HG02981 (cell line): ENCODE measurements at regions not wholly inside any gene's neighbourhood (a gene's known extent, or its start where the extent isn't known, plus 50 kb on each side); places are given as distances from the start of the nearest gene placed in this dataset.
"Not testable (repeated sequence)": the region's sequence is repeated elsewhere in the genome, so short reads cannot be mapped to it uniquely, and the experiment has no call there.

Experiments
- ATAC-seq: cut with Tn5 transposase; IDR thresholded peaks from one replicate; pipeline ENCODE4 v1.9.1; 2021; ENCODE audit warnings: mild to moderate bottlenecking, moderate library complexity; ENCODE audit not compliant: unreplicated experiment

DNA sequence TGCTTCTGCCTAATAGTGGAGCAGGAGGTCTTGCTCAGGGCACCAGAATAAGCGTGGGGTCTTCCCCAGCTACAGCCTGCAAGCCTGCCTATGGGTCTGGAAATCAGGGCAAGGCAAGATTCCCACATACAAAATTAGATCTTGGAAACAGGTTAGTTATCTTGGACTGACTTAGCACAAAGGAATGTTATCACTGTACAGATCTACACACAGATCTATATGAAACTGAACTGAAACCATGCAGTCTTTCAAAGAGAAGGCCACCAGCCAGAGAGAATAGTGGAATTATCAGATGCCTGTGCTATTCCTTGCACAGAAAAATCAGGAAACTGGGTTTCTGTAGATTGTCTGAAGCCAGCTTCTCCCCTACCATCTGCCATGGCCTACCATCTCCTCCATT, 585.7 kb downstream of the ACTL7B start:
- ATAC-seq = no peak

DNA sequence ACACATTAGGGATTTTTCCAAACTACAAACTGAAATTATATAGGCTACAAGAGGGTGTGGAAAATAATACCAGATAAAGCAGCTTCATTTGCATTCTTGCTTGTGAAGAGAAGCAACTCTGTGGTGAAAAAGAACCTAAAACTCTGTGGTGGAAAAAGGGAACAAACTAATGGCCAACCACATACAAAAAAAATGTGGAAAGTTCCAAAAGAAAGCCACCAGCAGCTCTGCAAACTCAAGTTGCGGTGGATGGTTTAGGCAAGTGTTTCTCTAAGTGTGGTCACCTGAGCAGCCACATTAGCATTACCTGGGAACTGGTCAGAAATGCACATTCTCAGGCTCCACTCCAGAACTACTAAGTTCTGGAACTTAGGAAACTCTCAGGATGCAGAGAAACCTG, 586.4 kb downstream of the ACTL7B start:
- ATAC-seq = no peak

DNA sequence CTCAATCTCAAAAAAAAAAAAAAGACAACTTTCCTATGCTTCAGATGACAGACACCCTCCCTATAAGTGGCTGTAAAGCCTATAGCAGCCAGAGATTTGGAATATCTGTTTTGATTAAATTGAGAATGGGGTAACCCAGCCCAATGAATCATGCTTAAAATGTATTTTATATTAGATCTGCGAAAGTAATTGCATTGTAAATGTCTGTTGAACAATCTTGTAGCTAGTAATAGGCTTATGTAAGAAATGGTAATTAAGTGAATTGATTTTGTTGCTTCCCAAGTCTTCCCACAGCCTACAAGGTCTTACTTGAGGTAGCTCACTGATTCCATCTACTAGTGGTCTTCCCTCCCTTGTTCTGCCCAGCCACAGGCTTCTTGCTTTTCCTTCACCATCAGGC, 590.7 kb downstream of the ACTL7B start:
- ATAC-seq = no peak

DNA sequence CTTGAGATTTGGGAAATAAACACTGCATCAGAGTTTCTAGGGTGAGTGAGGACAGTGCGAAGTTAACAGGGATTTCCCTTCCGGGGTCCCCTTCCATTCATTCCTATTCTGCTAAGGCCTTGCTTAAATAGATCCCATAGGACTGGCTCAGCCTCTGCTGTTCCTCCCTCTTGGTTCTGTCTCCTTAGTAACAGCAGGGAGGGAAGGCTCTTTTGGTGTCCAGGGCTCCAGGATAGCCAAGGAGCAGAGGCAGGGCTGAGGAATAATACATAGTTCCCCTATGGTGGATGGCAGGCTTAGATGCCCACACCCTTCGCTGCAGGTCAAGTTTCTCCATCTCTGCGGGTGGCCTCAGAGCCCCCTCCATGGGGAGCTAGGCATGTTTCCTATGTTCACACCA, 591.7 kb downstream of the ACTL7B start:
- ATAC-seq = no peak

GRCh38 chr9:108262836-108263235, 593.0 kb downstream of the ACTL7B start:
- no peak for ATAC-seq

- ATAC-seq = no peak
Observed at GRCh38 chr9:108259917-108260675, 595.7 kb downstream of the ACTL7B start.

- no peak for ATAC-seq
Observed at GRCh38 chr9:108258640-108259039, 597.1 kb downstream of the ACTL7B start.

GRCh38 chr9:108257382-108257781, 598.4 kb downstream of the ACTL7B start:
- no peak for ATAC-seq

- no peak for ATAC-seq
Observed at GRCh38 chr9:108254236-108254635, 601.5 kb downstream of the ACTL7B start.

GRCh38 chr9:108247391-108247790, 608.4 kb downstream of the ACTL7B start:
- ATAC-seq = not testable (repeated sequence)

GRCh38 chr9:108245901-108246300, 609.9 kb downstream of the ACTL7B start:
- ATAC-seq = no peak

- no peak for ATAC-seq
Observed at GRCh38 chr9:108245331-108245730, 610.5 kb downstream of the ACTL7B start.

- no peak for ATAC-seq
Observed at GRCh38 chr9:108244686-108245085, 611.1 kb downstream of the ACTL7B start.

DNA sequence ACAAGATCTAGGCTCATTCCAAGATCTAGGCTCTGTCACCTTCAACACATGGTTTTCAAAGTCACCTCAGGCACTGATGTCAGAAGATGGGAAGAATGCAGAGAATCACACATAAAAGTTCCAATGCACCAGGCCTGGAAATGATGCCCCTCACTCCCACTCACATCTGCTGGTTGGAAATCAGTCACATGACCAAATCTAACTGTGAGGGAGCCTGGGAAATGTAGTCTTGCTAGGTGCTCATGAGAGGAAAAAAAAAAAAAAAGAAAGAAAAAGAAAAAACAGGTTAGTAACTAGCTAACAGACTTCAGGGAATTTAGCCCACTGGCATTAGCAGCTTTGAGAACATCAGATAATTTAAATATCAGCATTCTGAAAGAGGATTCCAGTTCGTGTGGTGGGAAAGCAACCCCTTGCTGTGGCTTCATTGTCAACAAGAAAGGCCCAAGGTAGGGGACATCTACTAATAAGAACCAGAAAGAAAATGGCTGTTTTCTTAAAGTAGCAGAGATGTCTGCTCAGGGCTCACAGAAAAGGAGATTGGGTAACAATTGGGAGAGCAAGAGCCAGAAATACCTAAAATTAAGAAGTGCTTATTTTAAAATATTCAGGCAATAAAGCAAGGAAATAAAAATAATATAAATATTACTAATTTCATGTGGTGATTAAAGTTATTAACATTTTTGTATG, 614.3 kb downstream of the ACTL7B start:
- ATAC-seq = no peak

DNA sequence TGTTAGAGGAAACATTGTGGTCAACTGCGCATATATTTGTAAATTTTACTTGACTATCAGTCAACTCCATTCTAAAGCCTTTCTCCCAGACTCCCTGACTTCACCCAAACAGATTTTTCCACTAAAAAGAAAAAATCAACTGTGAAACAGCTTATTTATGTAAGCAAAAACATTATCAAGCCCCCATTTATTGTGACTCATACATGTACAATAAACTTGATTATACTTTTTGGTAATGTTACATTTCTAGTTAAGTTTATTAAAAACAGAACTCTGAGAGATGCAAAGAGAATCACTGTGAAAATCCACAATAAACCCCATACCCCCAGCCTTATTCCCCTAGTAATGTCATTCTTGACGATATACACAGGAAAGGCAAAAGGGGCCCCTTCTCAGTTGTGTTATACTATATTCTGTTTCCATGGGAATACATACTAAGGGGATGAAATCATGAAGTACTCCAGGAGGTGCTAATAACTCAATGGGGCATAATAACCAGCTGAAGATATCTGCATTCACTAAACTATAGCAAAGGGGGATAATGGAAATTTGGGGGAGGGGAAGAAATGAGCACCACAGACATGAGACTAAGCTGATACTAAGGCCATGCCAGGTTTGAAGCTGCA, 616.0 kb downstream of the ACTL7B start:
- no peak for ATAC-seq

DNA sequence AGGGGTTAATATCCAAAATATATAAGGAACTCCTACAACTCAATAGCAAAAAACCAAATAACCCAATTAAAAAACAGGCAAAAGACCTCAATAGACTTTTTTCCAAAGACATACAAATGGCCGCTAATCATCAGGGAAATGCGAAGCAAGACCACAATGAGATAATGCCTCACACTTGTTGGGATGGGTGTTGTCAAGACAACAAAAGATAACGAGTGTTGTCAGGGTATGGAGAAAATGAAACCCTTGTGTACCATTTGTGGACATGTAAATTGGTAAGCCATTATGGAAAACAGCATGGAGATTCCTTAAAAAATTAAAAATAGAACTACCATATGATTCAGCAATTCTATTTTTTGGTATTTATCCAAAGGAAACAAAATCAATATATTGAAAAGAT, 620.2 kb downstream of the ACTL7B start:
- ATAC-seq = no peak

DNA sequence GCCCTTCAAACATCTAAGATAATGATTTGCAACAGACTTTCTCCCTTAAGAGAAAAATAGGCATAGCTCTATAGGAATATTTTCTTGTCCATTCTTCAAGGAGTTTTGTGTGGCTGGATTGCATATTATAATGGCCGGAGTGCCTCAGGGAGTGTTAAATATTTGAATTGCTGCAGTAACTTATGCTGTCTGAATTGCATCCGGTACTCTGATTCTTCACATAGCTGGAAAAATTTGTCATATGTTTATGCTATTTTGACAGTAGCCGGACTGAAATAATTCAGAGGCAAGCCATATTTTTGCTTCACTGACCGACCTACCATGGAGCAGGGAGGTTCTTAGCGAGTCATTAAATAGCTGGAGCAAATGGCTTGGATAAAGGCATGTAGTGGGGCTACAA, 621.0 kb downstream of the ACTL7B start:
- ATAC-seq = no peak

- ATAC-seq = no peak
Observed at GRCh38 chr9:108225149-108225800, 630.5 kb downstream of the ACTL7B start.

DNA sequence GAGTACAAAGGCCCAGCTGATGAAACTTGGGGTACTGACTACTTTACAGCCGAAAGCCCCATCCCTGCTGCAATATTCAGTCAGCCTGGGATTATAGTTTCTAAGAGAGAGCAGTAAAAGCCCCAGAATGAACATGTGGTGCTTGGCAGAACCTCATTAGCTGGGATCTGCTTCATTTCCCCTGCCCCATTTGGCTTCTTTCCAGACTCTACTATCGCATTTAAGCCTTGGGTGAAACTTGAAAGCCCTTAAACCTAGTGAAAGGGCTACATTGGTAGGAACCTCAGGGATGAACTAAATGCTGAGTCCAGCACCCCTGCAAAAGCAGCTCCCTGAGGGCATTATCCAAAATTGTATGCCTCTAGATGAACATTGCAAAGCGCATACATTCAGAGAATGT, 631.1 kb downstream of the ACTL7B start:
- no peak for ATAC-seq

DNA sequence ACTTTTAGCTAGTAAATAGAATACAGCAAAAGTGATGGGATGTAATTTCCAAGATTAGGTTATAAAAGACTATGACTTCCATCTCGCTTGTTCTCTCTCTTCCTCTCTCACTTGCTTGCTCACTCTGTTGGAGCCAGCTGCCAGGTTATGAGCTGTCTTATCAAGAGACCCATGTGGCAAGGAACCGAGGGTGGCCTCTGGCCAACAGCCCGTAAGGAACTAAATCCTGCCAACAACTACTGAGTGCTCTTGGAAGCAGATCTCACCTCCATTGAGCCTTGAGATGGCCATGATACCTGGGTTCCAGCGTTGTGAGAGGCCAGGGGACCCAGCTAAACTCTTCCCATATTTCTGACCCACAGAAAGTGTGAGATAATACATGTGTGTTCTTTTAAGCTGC, 636.1 kb downstream of the ACTL7B start:
- no peak for ATAC-seq
